GM13977 (cell line): ENCODE measurements at regions not wholly inside any gene's neighbourhood (a gene's known extent, or its start where the extent isn't known, plus 50 kb on each side); places are given as distances from the start of the nearest gene placed in this dataset.

ENCODE experiments used
- DNase-seq: peaks from one replicate; pipeline ENCODE4 v3.0.0; 2012; ENCODE audit warnings: low spot score
- CTCF ChIP-seq: IDR thresholded peaks from 2 replicates; pipeline ENCODE4 v1.5.1; 2012; ENCODE audit warnings: mild to moderate bottlenecking, control low read depth; ENCODE audit not compliant: insufficient read depth; ENCODE audit errors: extremely low read depth, missing control alignments
- in situ Hi-C: fragments of 300-500 bp; cut with MboI; formaldehyde crosslinking; loops from one replicate; pipeline ENCODE4 v1.12.0; 2022; ENCODE audit warnings: low sequenced_read_pairs, low pct_unique_long_range_greater_than_20kb, mixed read lengths, inconsistent platforms; ENCODE audit not compliant: unreplicated experiment

GRCh38 chr7:35399216-35399615 lies 145.3 kb upstream of the TBX20 start:
- DNase-seq = no peak
- TF ChIP-seq CTCF = no peak
- in situ Hi-C loops = no loop called here

- TF ChIP-seq CTCF = no peak
- no peak for DNase-seq
- in situ Hi-C loops = no loop called here
These were observed 144.6 kb upstream of the TBX20 start for GRCh38 chr7:35398518-35398917.

GRCh38 chr7:35390146-35390545 lies 136.2 kb upstream of the TBX20 start:
- no peak for TF ChIP-seq CTCF
- DNase-seq = no peak
- in situ Hi-C loops = no loop called here

- in situ Hi-C loops = no loop called here
- no peak for TF ChIP-seq CTCF
- DNase-seq = no peak
These were observed 135.7 kb upstream of the TBX20 start for GRCh38 chr7:35389636-35390035.

GRCh38 chr7:35386816-35387706 lies 133.2 kb upstream of the TBX20 start:
- DNase-seq = no peak
- in situ Hi-C loops = no loop called here
- no peak for TF ChIP-seq CTCF

- in situ Hi-C loops = no loop called here
These were observed 132.3 kb upstream of the TBX20 start for GRCh38 chr7:35386082-35386815.

More at GRCh38 chr7:35386082-35386815, 132.3 kb upstream of the TBX20 start:
- no peak for DNase-seq
- TF ChIP-seq CTCF = no peak
